IMR-90 (cell line): ENCODE measurements at regions not wholly inside any gene's neighbourhood (a gene's known extent, or its start where the extent isn't known, plus 50 kb on each side); places are given as distances from the start of the nearest gene placed in this dataset.

Experiments used
- ATAC-seq: fragments of 200-7000 bp; cut with Tn5 transposase; 2 replicates; pipeline ENCODE4 v1.9.1; 2020; ENCODE audit warnings: low read depth, mild to moderate bottlenecking, moderate library complexity
- BruUV-seq: library from RNA; stranded (reverse); fragments of 400-500 nt; replicated peaks from 2 replicates; lab custom pipeline; 2021; lab: Mats Ljungman, UMichigan
- CTCF ChIA-PET: fragments of 300-600 bp; formaldehyde crosslinking; extraction: SDS; loops from one replicate; lab custom pipeline; 2021; ENCODE audit warnings: antibody characterized with exemption; lab: Yijun Ruan, JAX
- POLR2A ChIA-PET: fragments of 300-600 bp; sonication (Branson Sonifier 250); formaldehyde crosslinking; loops from one replicate; lab custom pipeline; 2022; ENCODE audit warnings: antibody characterized with exemption; ENCODE audit not compliant: unreplicated experiment; lab: Charles Lee
- DNase-seq: peaks from one replicate; pipeline ENCODE4 v3.0.0; 2013
- H2AFZ ChIP-seq: replicated peaks from 2 replicates; pipeline ENCODE3; 2013; ENCODE audit warnings: low read length, mild to moderate bottlenecking; ENCODE audit not compliant: poor library complexity
- H2AK5ac ChIP-seq: 2 replicates; pipeline ENCODE4 v1.6.1; 2013; ENCODE audit warnings: low read depth, low read length, inconsistent platforms
- H2AK9ac ChIP-seq: replicated peaks from 2 replicates; pipeline ENCODE3; 2013; ENCODE audit warnings: mild to moderate bottlenecking, low read depth, low read length, moderate library complexity; ENCODE audit not compliant: poor library complexity
- H2BK120ac ChIP-seq: 2 replicates; pipeline ENCODE4 v1.6.1; 2013; ENCODE audit warnings: low read depth, low read length, inconsistent platforms
- H2BK15ac ChIP-seq: 3 replicates; pipeline ENCODE4 v1.6.1; 2013; ENCODE audit warnings: low read depth, low read length, inconsistent platforms
- H2BK20ac ChIP-seq: 2 replicates; pipeline ENCODE4 v1.6.1; 2013; ENCODE audit warnings: low read depth, mild to moderate bottlenecking, inconsistent platforms, low read length, moderate library complexity
- H2BK5ac ChIP-seq: 2 replicates; pipeline ENCODE4 v1.6.1; 2013; ENCODE audit warnings: mild to moderate bottlenecking, low read depth, low read length, inconsistent platforms; ENCODE audit not compliant: poor library complexity, severe bottlenecking
- H3K14ac ChIP-seq: replicated peaks from 2 replicates; pipeline ENCODE4 v1.6.1; 2013; ENCODE audit warnings: low read depth, low read length, inconsistent platforms
- H3K18ac ChIP-seq: 2 replicates; pipeline ENCODE4 v1.6.1; 2013; ENCODE audit warnings: low read depth, low read length, control low read depth
- H3K23ac ChIP-seq: 2 replicates; pipeline ENCODE4 v1.6.1; 2013; ENCODE audit warnings: low read depth, low read length, inconsistent platforms
- H3K27ac ChIP-seq: 2 replicates; pipeline ENCODE4 v1.5.1; 2013; ENCODE audit warnings: mild to moderate bottlenecking, control low read depth, low read length; ENCODE audit not compliant: insufficient read depth
- H3K27me3 ChIP-seq: 2 replicates; pipeline ENCODE4 v1.6.1; 2013; ENCODE audit warnings: low read length; ENCODE audit not compliant: control insufficient read depth, insufficient read depth
- H3K36me3 ChIP-seq: 2 replicates; pipeline ENCODE4 v1.6.1; 2013; ENCODE audit warnings: low read length, mixed read lengths; ENCODE audit not compliant: control insufficient read depth, insufficient read depth
- H3K4ac ChIP-seq: 2 replicates; pipeline ENCODE4 v1.6.1; 2013; ENCODE audit warnings: low read depth, low read length, inconsistent platforms
- H3K4me1 ChIP-seq: 2 replicates; pipeline ENCODE4 v1.6.1; 2013; ENCODE audit warnings: low read length, mixed read lengths; ENCODE audit not compliant: control insufficient read depth, insufficient read depth
- H3K4me2 ChIP-seq: 2 replicates; pipeline ENCODE4 v1.6.1; 2013; ENCODE audit warnings: low read depth, mild to moderate bottlenecking, control low read depth, low read length, moderate library complexity
- H3K4me3 ChIP-seq: 2 replicates; pipeline ENCODE4 v1.5.1; 2013; ENCODE audit warnings: low read depth, mild to moderate bottlenecking, control low read depth, low read length, moderate library complexity; ENCODE audit not compliant: insufficient read depth
- H3K56ac ChIP-seq: 2 replicates; pipeline ENCODE4 v1.6.1; 2013; ENCODE audit warnings: low read length, inconsistent platforms; ENCODE audit not compliant: insufficient read depth; ENCODE audit errors: extremely low read depth
- H3K79me1 ChIP-seq, 2 experiments: 2 replicates each; pipeline ENCODE4 v1.6.1; 2013; ENCODE audit warnings: low read length in 2 of 2, inconsistent platforms in 1 of 2, low read depth in 1 of 2
- H3K9ac ChIP-seq: 2 replicates; pipeline ENCODE4 v1.6.1; 2013; ENCODE audit warnings: low read depth, low read length, control low read depth
- H3K9me1 ChIP-seq: 2 replicates; pipeline ENCODE4 v1.6.1; 2013; ENCODE audit warnings: low read length, inconsistent platforms; ENCODE audit not compliant: insufficient read depth
- H3K9me3 ChIP-seq: 2 replicates; pipeline ENCODE4 v1.6.1; 2013; ENCODE audit warnings: low read length; ENCODE audit not compliant: control insufficient read depth, insufficient read depth
- H4K20me1 ChIP-seq: 2 replicates; pipeline ENCODE4 v1.6.1; 2013; ENCODE audit warnings: low read length, inconsistent platforms; ENCODE audit not compliant: insufficient read depth
- H4K5ac ChIP-seq: 2 replicates; pipeline ENCODE4 v1.6.1; 2013; ENCODE audit warnings: mild to moderate bottlenecking, low read depth, low read length, control low read depth
- H4K8ac ChIP-seq, 2 experiments: 2 replicates each; pipeline ENCODE4 v1.6.1; 2013; ENCODE audit warnings: low read depth in 2 of 2, low read length in 2 of 2, control low read depth in 1 of 2, inconsistent platforms in 1 of 2
- H4K91ac ChIP-seq: 2 replicates; pipeline ENCODE4 v1.6.1; 2013; ENCODE audit warnings: low read depth, low read length, inconsistent platforms; ENCODE audit not compliant: insufficient read depth
- BHLHE40 ChIP-seq: fragments of 150-350 bp; IDR thresholded peaks from 2 replicates; pipeline ENCODE4 v1.6.1; 2016; ENCODE audit warnings: mild to moderate bottlenecking, low read depth, low read length
- CEBPB ChIP-seq: IDR thresholded peaks from 2 replicates; pipeline ENCODE4 v1.6.1; 2012; ENCODE audit warnings: low read depth, low read length, improper control_type of control experiment
- CTCF ChIP-seq: conservative IDR thresholded peaks from 2 replicates; pipeline ENCODE4 v1.5.1; 2012; ENCODE audit warnings: mild to moderate bottlenecking, low read depth, low read length, improper control_type of control experiment
- MAFK ChIP-seq: IDR thresholded peaks from 2 replicates; pipeline ENCODE4 v1.6.1; 2012; ENCODE audit warnings: low read depth, low read length, improper control_type of control experiment
- MXI1 ChIP-seq: IDR thresholded peaks from 2 replicates; pipeline ENCODE4 v1.6.1; 2012; ENCODE audit warnings: low read depth, mild to moderate bottlenecking, low read length, moderate library complexity, borderline replicate concordance
- POLR2A ChIP-seq: IDR thresholded peaks from 2 replicates; pipeline ENCODE4 v1.6.1; 2012; ENCODE audit warnings: mild to moderate bottlenecking, low read depth, low read length
- RCOR1 ChIP-seq: IDR thresholded peaks from 2 replicates; pipeline ENCODE4 v1.6.1; 2012; ENCODE audit warnings: mild to moderate bottlenecking, low read length, improper control_type of control experiment; ENCODE audit not compliant: insufficient replicate concordance
- WGBS, 2 experiments: methylation state at CpG; one replicate each; pipeline versions ENCODE4 v1.1.5 to v1.1.7; 2013; ENCODE audit warnings: missing lambda C conversion rate in 2 of 2; ENCODE audit not compliant: insufficient read length in 1 of 2; ENCODE audit errors: extremely low coverage in 2 of 2; 5-methylcytosine and 5-hydroxymethylcytosine counted together
- dilution Hi-C: fragments of 300-500 bp; cut with HindIII; formaldehyde crosslinking; loops from one replicate; pipeline ENCODE4 v1.14.3; 2018; ENCODE audit warnings: low sequenced_read_pairs; ENCODE audit not compliant: unreplicated experiment
- in situ Hi-C: fragments of 300-500 bp; cut with MboI; formaldehyde crosslinking; loops from 3 replicates; pipeline ENCODE4 v1.14.3; 2019; ENCODE audit warnings: low sequenced_read_pairs, inconsistent platforms, mixed read lengths
- intact Hi-C: fragments of 100-400 bp; cut with micrococcal nuclease; formaldehyde crosslinking; loops from 2 replicates; pipeline ENCODE4 v1.10.0; 2022

DNA sequence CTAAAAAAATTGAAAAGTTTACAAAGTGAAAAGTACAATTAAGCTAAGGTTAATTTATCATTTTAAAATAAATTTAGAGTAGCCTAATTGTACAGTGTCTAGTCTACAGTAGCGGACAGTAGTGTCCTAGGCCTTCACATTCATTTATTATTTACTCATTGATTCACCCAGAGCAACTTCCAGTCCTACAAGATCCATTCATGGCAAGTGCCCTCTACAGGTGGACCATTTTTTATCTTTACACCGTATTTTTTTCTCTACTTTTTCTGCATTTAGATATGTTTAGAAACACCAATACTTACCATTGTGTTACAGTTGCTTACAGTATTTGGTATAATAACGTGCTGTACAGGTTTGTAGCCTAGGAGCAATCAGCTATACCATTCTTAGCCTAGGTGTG is 84.1 kb downstream of the TSN start:
- intact Hi-C loops, result no loop called here
- ATAC-seq (no peak), DNase-seq (no peak)
- no peak overlapping the region for H2BK5ac ChIP-seq
- no peak overlapping the region for H2AFZ ChIP-seq
- H4K8ac ChIP-seq, result no peak overlapping the region
- no peak overlapping the region for H3K14ac ChIP-seq
- H3K4me2 ChIP-seq, result no peak overlapping the region
- no peaks in the 10 kb centered on the region for H3K36me3 ChIP-seq
- no peak overlapping the region for H3K56ac ChIP-seq
- peaks cover 9% of the 10 kb centered on the region for H3K27me3 ChIP-seq
- no peaks in the 10 kb centered on the region for H3K4me1 ChIP-seq
- H3K9ac ChIP-seq, result no peak overlapping the region
- no peak for TF ChIP-seq RCOR1
- no peak for TF ChIP-seq BHLHE40
- no peak for TF ChIP-seq POLR2A
- no peak for TF ChIP-seq CTCF
- TF ChIP-seq MAFK, result no peak
- no peak for TF ChIP-seq MXI1
- no peak for TF ChIP-seq CEBPB
- no peaks in the 10 kb centered on the region for H3K79me1 ChIP-seq
- H3K18ac ChIP-seq, result no peak overlapping the region
- no peak overlapping the region for H2AK9ac ChIP-seq
- CTCF ChIA-PET, result no interaction called here
- H2BK15ac ChIP-seq, result no peak overlapping the region
- no peak overlapping the region for H2AK5ac ChIP-seq
- no peak overlapping the region for H3K23ac ChIP-seq
- H4K5ac ChIP-seq, result no peak overlapping the region
- H3K4me3 ChIP-seq, result no peak overlapping the region
- no peak overlapping the region for H3K4ac ChIP-seq
- no peak overlapping the region for H2BK20ac ChIP-seq
- BruUV-seq, result no TSS peak
- H3K9me3 ChIP-seq, result no peaks in the 10 kb centered on the region
- in situ Hi-C loops, result no loop called here
- H4K20me1 ChIP-seq, result no peaks in the 10 kb centered on the region
- H4K91ac ChIP-seq, result no peak overlapping the region
- WGBS, 2 experiments, result no CpG with 5 or more reads among the region's 3 CpGs
- H2BK120ac ChIP-seq, result no peak overlapping the region
- POLR2A ChIA-PET, result no interaction called here
- dilution Hi-C loops, result no loop called here
- no peak overlapping the region for H3K27ac ChIP-seq
- H3K9me1 ChIP-seq, result no peaks in the 10 kb centered on the region
